SK-N-SH treated with all-trans-retinoic acid at 6 μM for 48 hours (cell line): ENCODE measurements at regions not wholly inside any gene's neighbourhood (a gene's known extent, or its start where the extent isn't known, plus 50 kb on each side); places are given as distances from the start of the nearest gene placed in this dataset.

ENCODE experiments used
- ATAC-seq: fragments of 200-7000 bp; cut with Tn5 transposase; 3 replicates; pipeline ENCODE4 v1.9.1; 2020; ENCODE audit warnings: mild to moderate bottlenecking, moderate library complexity
- CSDC2 ChIP-seq: fragments of 250-450 bp; sonication (Bioruptor Pico); IDR thresholded peaks from 2 replicates; pipeline ENCODE4 v1.5.0; 2020; ENCODE audit warnings: mild to moderate bottlenecking, moderate library complexity
- ESRRG ChIP-seq: fragments of 250-450 bp; sonication (Bioruptor Pico); IDR thresholded peaks from 2 replicates; pipeline ENCODE4 v1.6.1; 2021; ENCODE audit warnings: mild to moderate bottlenecking
- GLIS3 ChIP-seq: fragments of 250-450 bp; sonication (Bioruptor Pico); IDR thresholded peaks from 2 replicates; pipeline ENCODE4 v1.5.0; 2020; ENCODE audit warnings: mild to moderate bottlenecking, moderate library complexity
- ISL1 ChIP-seq: fragments of 250-450 bp; sonication (Bioruptor Pico); IDR thresholded peaks from 2 replicates; pipeline ENCODE4 v2.1.2; 2022; ENCODE audit warnings: mild to moderate bottlenecking, moderate library complexity
- OSR1 ChIP-seq: fragments of 250-450 bp; sonication (Bioruptor Pico); IDR thresholded peaks from 2 replicates; pipeline ENCODE4 v1.8.0; 2022; ENCODE audit warnings: moderate library complexity, mild to moderate bottlenecking, inconsistent platforms
- RARB ChIP-seq: fragments of 250-450 bp; sonication (Bioruptor Pico); IDR thresholded peaks from 2 replicates; pipeline ENCODE4 v1.8.0; 2021; ENCODE audit warnings: mild to moderate bottlenecking, moderate library complexity
- SNAI2 ChIP-seq: fragments of 250-450 bp; sonication (Bioruptor Pico); IDR thresholded peaks from 2 replicates; pipeline ENCODE4 v1.5.0; 2020; ENCODE audit warnings: mild to moderate bottlenecking, moderate library complexity
- TCF4 ChIP-seq: fragments of 250-450 bp; sonication (Bioruptor Pico); IDR thresholded peaks from 2 replicates; pipeline ENCODE4 v1.8.0; 2021; ENCODE audit warnings: mild to moderate bottlenecking, moderate library complexity, borderline replicate concordance
- TOX ChIP-seq: fragments of 250-450 bp; sonication (Bioruptor Pico); IDR thresholded peaks from 2 replicates; pipeline ENCODE4 v1.8.0; 2021; ENCODE audit warnings: mild to moderate bottlenecking, moderate library complexity, borderline replicate concordance
- ZC3H10 ChIP-seq: fragments of 250-450 bp; sonication (Bioruptor Pico); IDR thresholded peaks from 2 replicates; pipeline ENCODE4 v1.5.1; 2021; ENCODE audit warnings: mild to moderate bottlenecking, moderate library complexity
- ZFP3 ChIP-seq: fragments of 250-450 bp; sonication (Bioruptor Pico); IDR thresholded peaks from 2 replicates; pipeline ENCODE4 v1.5.0; 2020; ENCODE audit warnings: mild to moderate bottlenecking, moderate library complexity
- ZFP30 ChIP-seq: fragments of 450-650 bp; formaldehyde crosslinking; IDR thresholded peaks from 2 replicates; pipeline ENCODE4 v1.5.0; 2022; ENCODE audit warnings: mild to moderate bottlenecking, moderate library complexity
- ZNF565 ChIP-seq: fragments of 450-650 bp; formaldehyde crosslinking; conservative IDR thresholded peaks from 2 replicates; pipeline ENCODE4 v1.5.0; 2020; ENCODE audit warnings: low read depth, mild to moderate bottlenecking, moderate library complexity
- ZNF70 ChIP-seq: fragments of 450-650 bp; formaldehyde crosslinking; IDR thresholded peaks from 2 replicates; pipeline ENCODE4 v1.5.0; 2020; ENCODE audit warnings: mild to moderate bottlenecking, moderate library complexity
- ZNF8 ChIP-seq: fragments of 450-650 bp; formaldehyde crosslinking; IDR thresholded peaks from 2 replicates; pipeline ENCODE4 v1.5.0; 2020; ENCODE audit warnings: mild to moderate bottlenecking, moderate library complexity
- TF ChIP-seq, protein P1 (sequence below): fragments of 250-450 bp; sonication (Bioruptor Pico); IDR thresholded peaks from 2 replicates; pipeline ENCODE4 v1.8.0; 2021; ENCODE audit warnings: low read depth, mild to moderate bottlenecking, moderate library complexity, borderline replicate concordance
- TF ChIP-seq, protein P2 (sequence below): fragments of 250-450 bp; sonication (Bioruptor Pico); IDR thresholded peaks from 2 replicates; pipeline ENCODE4 v1.5.0; 2020; ENCODE audit warnings: mild to moderate bottlenecking, moderate library complexity
- TF ChIP-seq, protein P3 (sequence below): fragments of 250-450 bp; sonication (Bioruptor Pico); IDR thresholded peaks from 2 replicates; pipeline ENCODE4 v1.5.1; 2021; ENCODE audit warnings: mild to moderate bottlenecking, moderate library complexity
- TF ChIP-seq, protein P4 (sequence below): fragments of 250-450 bp; sonication (Bioruptor Pico); IDR thresholded peaks from 2 replicates; pipeline ENCODE4 v1.8.0; 2020; ENCODE audit warnings: mild to moderate bottlenecking, moderate library complexity, borderline replicate concordance

DNA sequence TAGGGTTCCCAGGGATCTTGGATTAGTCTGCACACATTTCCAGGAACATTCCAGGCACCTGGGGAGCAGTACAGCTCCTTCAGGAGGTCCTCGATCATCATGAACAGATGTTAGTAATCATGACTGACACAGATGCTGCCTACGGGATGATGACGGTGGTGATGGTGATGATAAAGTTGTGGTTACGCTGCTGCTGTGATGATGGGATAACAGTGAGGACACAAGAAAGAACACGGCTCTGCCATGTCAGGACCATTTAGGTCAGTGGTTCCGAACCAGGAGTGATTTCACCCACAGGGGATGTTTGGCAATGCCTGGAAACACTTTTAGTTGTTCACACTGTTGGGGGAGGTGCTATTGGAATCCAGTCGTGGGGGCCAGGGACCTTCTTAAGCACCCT lies 1193.0 kb downstream of the UQCRFS1 start:
- TF ChIP-seq SNAI2 (CRISPR knock-in tag): no peak
- TF ChIP-seq ZNF8 (CRISPR knock-in tag): no peak
- TF ChIP-seq, protein P1, sequence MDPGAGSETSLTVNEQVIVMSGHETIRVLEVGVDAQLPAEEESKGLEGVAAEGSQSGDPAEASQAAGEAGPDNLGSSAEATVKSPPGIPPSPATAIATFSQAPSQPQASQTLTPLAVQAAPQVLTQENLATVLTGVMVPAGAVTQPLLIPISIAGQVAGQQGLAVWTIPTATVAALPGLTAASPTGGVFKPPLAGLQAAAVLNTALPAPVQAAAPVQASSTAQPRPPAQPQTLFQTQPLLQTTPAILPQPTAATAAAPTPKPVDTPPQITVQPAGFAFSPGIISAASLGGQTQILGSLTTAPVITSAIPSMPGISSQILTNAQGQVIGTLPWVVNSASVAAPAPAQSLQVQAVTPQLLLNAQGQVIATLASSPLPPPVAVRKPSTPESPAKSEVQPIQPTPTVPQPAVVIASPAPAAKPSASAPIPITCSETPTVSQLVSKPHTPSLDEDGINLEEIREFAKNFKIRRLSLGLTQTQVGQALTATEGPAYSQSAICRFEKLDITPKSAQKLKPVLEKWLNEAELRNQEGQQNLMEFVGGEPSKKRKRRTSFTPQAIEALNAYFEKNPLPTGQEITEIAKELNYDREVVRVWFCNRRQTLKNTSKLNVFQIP (CRISPR knock-in tag): no peak
- no peak for TF ChIP-seq ISL1 (CRISPR knock-in tag)
- TF ChIP-seq, protein P2, sequence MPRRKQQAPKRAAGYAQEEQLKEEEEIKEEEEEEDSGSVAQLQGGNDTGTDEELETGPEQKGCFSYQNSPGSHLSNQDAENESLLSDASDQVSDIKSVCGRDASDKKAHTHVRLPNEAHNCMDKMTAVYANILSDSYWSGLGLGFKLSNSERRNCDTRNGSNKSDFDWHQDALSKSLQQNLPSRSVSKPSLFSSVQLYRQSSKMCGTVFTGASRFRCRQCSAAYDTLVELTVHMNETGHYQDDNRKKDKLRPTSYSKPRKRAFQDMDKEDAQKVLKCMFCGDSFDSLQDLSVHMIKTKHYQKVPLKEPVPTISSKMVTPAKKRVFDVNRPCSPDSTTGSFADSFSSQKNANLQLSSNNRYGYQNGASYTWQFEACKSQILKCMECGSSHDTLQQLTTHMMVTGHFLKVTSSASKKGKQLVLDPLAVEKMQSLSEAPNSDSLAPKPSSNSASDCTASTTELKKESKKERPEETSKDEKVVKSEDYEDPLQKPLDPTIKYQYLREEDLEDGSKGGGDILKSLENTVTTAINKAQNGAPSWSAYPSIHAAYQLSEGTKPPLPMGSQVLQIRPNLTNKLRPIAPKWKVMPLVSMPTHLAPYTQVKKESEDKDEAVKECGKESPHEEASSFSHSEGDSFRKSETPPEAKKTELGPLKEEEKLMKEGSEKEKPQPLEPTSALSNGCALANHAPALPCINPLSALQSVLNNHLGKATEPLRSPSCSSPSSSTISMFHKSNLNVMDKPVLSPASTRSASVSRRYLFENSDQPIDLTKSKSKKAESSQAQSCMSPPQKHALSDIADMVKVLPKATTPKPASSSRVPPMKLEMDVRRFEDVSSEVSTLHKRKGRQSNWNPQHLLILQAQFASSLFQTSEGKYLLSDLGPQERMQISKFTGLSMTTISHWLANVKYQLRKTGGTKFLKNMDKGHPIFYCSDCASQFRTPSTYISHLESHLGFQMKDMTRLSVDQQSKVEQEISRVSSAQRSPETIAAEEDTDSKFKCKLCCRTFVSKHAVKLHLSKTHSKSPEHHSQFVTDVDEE: no peak
- ATAC-seq: no peak

DNA sequence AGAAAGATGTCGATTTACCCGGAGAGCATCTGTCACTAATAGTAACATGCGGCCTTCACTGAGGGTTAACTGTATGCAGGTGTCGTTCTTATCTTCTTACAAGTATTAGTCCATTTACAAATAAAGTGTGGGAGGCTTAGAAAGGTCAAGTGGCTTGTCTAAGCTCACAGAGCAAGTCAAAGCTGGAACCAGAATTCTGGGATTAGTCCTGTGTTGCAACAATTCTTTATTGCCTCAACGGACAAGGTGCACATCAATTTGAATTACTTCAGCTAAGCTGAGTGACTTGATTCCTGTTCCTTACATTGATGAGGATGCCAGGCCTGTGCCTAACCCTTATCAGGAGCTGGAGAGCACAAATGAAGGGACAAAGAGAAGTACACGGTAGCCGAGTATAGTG lies 1193.6 kb downstream of the UQCRFS1 start:
- no peak for TF ChIP-seq SNAI2 (CRISPR knock-in tag)
- no peak for TF ChIP-seq ZNF70 (CRISPR knock-in tag)
- no peak for TF ChIP-seq ZNF565 (CRISPR knock-in tag)
- TF ChIP-seq CSDC2 (CRISPR knock-in tag): no peak
- no peak for TF ChIP-seq TOX (CRISPR knock-in tag)
- TF ChIP-seq RARB: no peak
- no peak for TF ChIP-seq GLIS3 (CRISPR knock-in tag)
- TF ChIP-seq ZC3H10: no peak
- no peak for TF ChIP-seq ZNF8 (CRISPR knock-in tag)
- TF ChIP-seq, protein P3, sequence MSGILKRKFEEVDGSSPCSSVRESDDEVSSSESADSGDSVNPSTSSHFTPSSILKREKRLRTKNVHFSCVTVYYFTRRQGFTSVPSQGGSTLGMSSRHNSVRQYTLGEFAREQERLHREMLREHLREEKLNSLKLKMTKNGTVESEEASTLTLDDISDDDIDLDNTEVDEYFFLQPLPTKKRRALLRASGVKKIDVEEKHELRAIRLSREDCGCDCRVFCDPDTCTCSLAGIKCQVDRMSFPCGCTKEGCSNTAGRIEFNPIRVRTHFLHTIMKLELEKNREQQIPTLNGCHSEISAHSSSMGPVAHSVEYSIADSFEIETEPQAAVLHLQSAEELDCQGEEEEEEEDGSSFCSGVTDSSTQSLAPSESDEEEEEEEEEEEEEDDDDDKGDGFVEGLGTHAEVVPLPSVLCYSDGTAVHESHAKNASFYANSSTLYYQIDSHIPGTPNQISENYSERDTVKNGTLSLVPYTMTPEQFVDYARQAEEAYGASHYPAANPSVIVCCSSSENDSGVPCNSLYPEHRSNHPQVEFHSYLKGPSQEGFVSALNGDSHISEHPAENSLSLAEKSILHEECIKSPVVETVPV (CRISPR knock-in tag): no peak
- TF ChIP-seq, protein P4, sequence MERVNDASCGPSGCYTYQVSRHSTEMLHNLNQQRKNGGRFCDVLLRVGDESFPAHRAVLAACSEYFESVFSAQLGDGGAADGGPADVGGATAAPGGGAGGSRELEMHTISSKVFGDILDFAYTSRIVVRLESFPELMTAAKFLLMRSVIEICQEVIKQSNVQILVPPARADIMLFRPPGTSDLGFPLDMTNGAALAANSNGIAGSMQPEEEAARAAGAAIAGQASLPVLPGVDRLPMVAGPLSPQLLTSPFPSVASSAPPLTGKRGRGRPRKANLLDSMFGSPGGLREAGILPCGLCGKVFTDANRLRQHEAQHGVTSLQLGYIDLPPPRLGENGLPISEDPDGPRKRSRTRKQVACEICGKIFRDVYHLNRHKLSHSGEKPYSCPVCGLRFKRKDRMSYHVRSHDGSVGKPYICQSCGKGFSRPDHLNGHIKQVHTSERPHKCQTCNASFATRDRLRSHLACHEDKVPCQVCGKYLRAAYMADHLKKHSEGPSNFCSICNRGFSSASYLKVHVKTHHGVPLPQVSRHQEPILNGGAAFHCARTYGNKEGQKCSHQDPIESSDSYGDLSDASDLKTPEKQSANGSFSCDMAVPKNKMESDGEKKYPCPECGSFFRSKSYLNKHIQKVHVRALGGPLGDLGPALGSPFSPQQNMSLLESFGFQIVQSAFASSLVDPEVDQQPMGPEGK: no peak
- TF ChIP-seq ZFP30 (CRISPR knock-in tag): no peak
- TF ChIP-seq, protein P2: no peak
- no peak for TF ChIP-seq ESRRG
- TF ChIP-seq ZFP3 (CRISPR knock-in tag): no peak
- no peak for TF ChIP-seq TCF4 (CRISPR knock-in tag)
- TF ChIP-seq OSR1 (CRISPR knock-in tag): no peak
- TF ChIP-seq, protein P1 (CRISPR knock-in tag): no peak
- ATAC-seq: no peak
